H9 (cell line): ENCODE measurements at regions not wholly inside any gene's neighbourhood (a gene's known extent, or its start where the extent isn't known, plus 50 kb on each side); places are given as distances from the start of the nearest gene placed in this dataset.

ENCODE experiments used
- DNase-seq: peaks from one replicate; pipeline ENCODE4 v3.0.0-alpha.2; 2017
- H2AFZ ChIP-seq: one replicate; pipeline ENCODE4 v1.6.1; 2013; ENCODE audit warnings: mild to moderate bottlenecking, low read length, control low read depth, moderate library complexity
- H2AK5ac ChIP-seq: 2 replicates; pipeline ENCODE4 v1.6.1; 2013; ENCODE audit warnings: low read length, control low read depth, mixed read lengths; ENCODE audit not compliant: insufficient read length
- H2BK120ac ChIP-seq: one replicate; pipeline ENCODE4 v1.6.1; 2013; ENCODE audit warnings: low read depth, mild to moderate bottlenecking, low read length, control low read depth, inconsistent platforms; ENCODE audit not compliant: poor library complexity, severe bottlenecking
- H2BK12ac ChIP-seq: 2 replicates; pipeline ENCODE4 v1.6.1; 2013; ENCODE audit warnings: low read length, control low read depth, mixed read lengths, low read depth; ENCODE audit not compliant: insufficient read length
- H2BK15ac ChIP-seq: 2 replicates; pipeline ENCODE4 v1.6.1; 2013; ENCODE audit warnings: low read depth, low read length, control low read depth
- H2BK20ac ChIP-seq: one replicate; pipeline ENCODE4 v1.6.1; 2013; ENCODE audit warnings: low read depth, mild to moderate bottlenecking, low read length, control low read depth, inconsistent platforms; ENCODE audit not compliant: poor library complexity, severe bottlenecking
- H2BK5ac ChIP-seq: 2 replicates; pipeline ENCODE4 v1.6.1; 2013; ENCODE audit warnings: low read length, control low read depth, mixed read lengths; ENCODE audit not compliant: insufficient read length
- H3K14ac ChIP-seq: 2 replicates; pipeline ENCODE4 v1.6.1; 2013; ENCODE audit warnings: low read length, control low read depth; ENCODE audit not compliant: insufficient read depth
- H3K18ac ChIP-seq: 2 replicates; pipeline ENCODE4 v1.6.1; 2013; ENCODE audit warnings: low read depth, mild to moderate bottlenecking, mixed read lengths, low read length, control low read depth; ENCODE audit not compliant: insufficient read length
- H3K23ac ChIP-seq: 2 replicates; pipeline ENCODE4 v1.6.1; 2013; ENCODE audit warnings: low read length, control low read depth, mixed read lengths, low read depth; ENCODE audit not compliant: insufficient read length
- H3K23me2 ChIP-seq: 2 replicates; pipeline ENCODE4 v1.6.1; 2013; ENCODE audit warnings: low read depth, mild to moderate bottlenecking, mixed read lengths, low read length, control low read depth; ENCODE audit not compliant: insufficient read length, poor library complexity, severe bottlenecking
- H3K27ac ChIP-seq: 2 replicates; pipeline ENCODE4 v1.5.1; 2013; ENCODE audit warnings: low read length, control low read depth, mixed read lengths, low read depth; ENCODE audit not compliant: insufficient read length
- H3K27me3 ChIP-seq: 2 replicates; pipeline ENCODE4 v1.6.1; 2013; ENCODE audit warnings: low read length, control low read depth, inconsistent platforms; ENCODE audit not compliant: insufficient read depth
- H3K4ac ChIP-seq: 2 replicates; pipeline ENCODE4 v1.6.1; 2013; ENCODE audit warnings: low read depth, mild to moderate bottlenecking, control low read depth, inconsistent platforms, low read length, moderate library complexity
- H3K4me1 ChIP-seq: 2 replicates; pipeline ENCODE4 v1.6.1; 2013; ENCODE audit warnings: low read length, control low read depth, inconsistent platforms; ENCODE audit not compliant: insufficient read depth
- H3K4me2 ChIP-seq: 2 replicates; pipeline ENCODE4 v1.6.1; 2013; ENCODE audit warnings: low read length, control low read depth, mixed read lengths; ENCODE audit not compliant: insufficient read length, insufficient read depth
- H3K56ac ChIP-seq: 2 replicates; pipeline ENCODE4 v1.6.1; 2013; ENCODE audit warnings: low read depth, mild to moderate bottlenecking, mixed read lengths, low read length, control low read depth; ENCODE audit not compliant: insufficient read length
- H3K79me1 ChIP-seq: 2 replicates; pipeline ENCODE4 v1.6.1; 2013; ENCODE audit warnings: low read depth, mild to moderate bottlenecking, moderate library complexity, low read length, control low read depth, inconsistent platforms; ENCODE audit not compliant: insufficient read depth, poor library complexity, severe bottlenecking
- H3K79me2 ChIP-seq: 2 replicates; pipeline ENCODE4 v1.6.1; 2013; ENCODE audit warnings: low read length, control low read depth, inconsistent platforms; ENCODE audit not compliant: insufficient read depth
- H3K9ac ChIP-seq: 2 replicates; pipeline ENCODE4 v1.6.1; 2013; ENCODE audit warnings: low read length, control low read depth, mixed read lengths; ENCODE audit not compliant: insufficient read length; ENCODE audit errors: extremely low read depth
- H3K9me3 ChIP-seq: one replicate; pipeline ENCODE4 v1.6.1; 2013; ENCODE audit warnings: low read depth, low read length, inconsistent platforms; ENCODE audit not compliant: control insufficient read depth
- H3T11ph ChIP-seq: one replicate; pipeline ENCODE4 v1.6.1; 2013; ENCODE audit warnings: mild to moderate bottlenecking, low read length, control low read depth, inconsistent platforms
- H4K20me1 ChIP-seq: one replicate; pipeline ENCODE4 v1.6.1; 2013; ENCODE audit not compliant: control insufficient read depth, insufficient read length, insufficient read depth
- H4K5ac ChIP-seq: 2 replicates; pipeline ENCODE4 v1.6.1; 2013; ENCODE audit warnings: low read depth, mild to moderate bottlenecking, mixed read lengths, low read length, control low read depth; ENCODE audit not compliant: insufficient read length
- H4K8ac ChIP-seq: replicated peaks from 2 replicates; pipeline ENCODE4 v1.6.1; 2013; ENCODE audit warnings: low read length, control low read depth, mixed read lengths, low read depth; ENCODE audit not compliant: insufficient read length
- H4K91ac ChIP-seq: 2 replicates; pipeline ENCODE4 v1.6.1; 2013; ENCODE audit warnings: low read depth, mild to moderate bottlenecking, moderate library complexity, mixed read lengths, low read length, control low read depth; ENCODE audit not compliant: insufficient read length
- H3K27ac Mint-ChIP-seq, 3 experiments: 2 replicates in 2 of 3; 3 replicates in 1 of 3; pipeline ENCODE4 v1.8.0; 2020 to 2021; ENCODE audit warnings: mixed read lengths in 3 of 3, mild to moderate bottlenecking in 1 of 3, moderate library complexity in 1 of 3
- H3K27me3 Mint-ChIP-seq: 2 replicates; pipeline ENCODE4 v1.8.0; 2021; ENCODE audit warnings: low read depth, mild to moderate bottlenecking, moderate library complexity, mixed read lengths
- H3K36me3 Mint-ChIP-seq, 3 experiments: 2 replicates in 2 of 3; 3 replicates in 1 of 3; pipeline ENCODE4 v1.8.0; 2020 to 2021; ENCODE audit warnings: low read depth in 3 of 3, mixed read lengths in 3 of 3; ENCODE audit not compliant: insufficient read depth in 1 of 3
- H3K4me1 Mint-ChIP-seq, 2 experiments: 2 replicates each; pipeline ENCODE4 v1.8.0; 2020; ENCODE audit warnings: mixed read lengths in 2 of 2
- H3K4me3 Mint-ChIP-seq, 2 experiments: 2 replicates in 1 of 2; 3 replicates in 1 of 2; pipeline ENCODE4 v1.8.0; 2020 to 2021; ENCODE audit warnings: mild to moderate bottlenecking in 2 of 2, mixed read lengths in 2 of 2, moderate library complexity in 1 of 2
- H3K9me3 Mint-ChIP-seq, 2 experiments: 2 replicates in 1 of 2; 3 replicates in 1 of 2; pipeline ENCODE4 v1.8.0; 2020; ENCODE audit warnings: mild to moderate bottlenecking in 2 of 2, mixed read lengths in 2 of 2, moderate library complexity in 1 of 2
- CTCF ChIP-seq: fragments of 200-600 bp; sonication (generic); conservative IDR thresholded peaks from 3 replicates; pipeline ENCODE4 v1.8.0; 2021; ENCODE audit warnings: antibody characterized with exemption, mild to moderate bottlenecking
- WGBS: extraction: QIAGEN DNeasy Blood & Tissue Kit; methylation state at CpG from one replicate; pipeline ENCODE4 v1.1.7; 2013; ENCODE audit warnings: missing lambda C conversion rate, low lambda C conversion rate, mixed read lengths; ENCODE audit not compliant: insufficient read length; ENCODE audit errors: extremely low coverage; 5-methylcytosine and 5-hydroxymethylcytosine counted together

- no peak overlapping the region for H3K27ac ChIP-seq
- no peak overlapping the region for H2BK20ac ChIP-seq
- H3K9me3 Mint-ChIP-seq: no peaks in the 10 kb centered on the region
- H2BK15ac ChIP-seq: no peak overlapping the region
- no peak overlapping the region for H3K4ac ChIP-seq
- H3K4me2 ChIP-seq: no peak overlapping the region
- no peaks in the 10 kb centered on the region for H4K20me1 ChIP-seq
- no CpG with 5 or more reads among the region's 13 CpGs for WGBS
- no peak overlapping the region for H4K91ac ChIP-seq
- H2AK5ac ChIP-seq: no peak overlapping the region
- no peak for DNase-seq
- H2BK5ac ChIP-seq: no peak overlapping the region
- H3K9me3 ChIP-seq: no peaks in the 10 kb centered on the region
- no peak overlapping the region for H3K18ac ChIP-seq
- H3K79me2 ChIP-seq: no peaks in the 10 kb centered on the region
- no peaks in the 10 kb centered on the region for H3K79me1 ChIP-seq
- H3K56ac ChIP-seq: no peak overlapping the region
- no peak overlapping the region for H3K4me3 Mint-ChIP-seq
- peaks cover 20 to 29% of the 10 kb centered on the region in 2 experiments for H3K4me1 Mint-ChIP-seq
- no peaks in the 10 kb centered on the region for H3K27me3 ChIP-seq
- no peak overlapping the region for H2BK120ac ChIP-seq
- H3K36me3 Mint-ChIP-seq: no peaks in the 10 kb centered on the region
- H3K23me2 ChIP-seq: no peaks in the 10 kb centered on the region
- no peak overlapping the region for H3T11ph ChIP-seq
- H3K4me1 ChIP-seq: no peaks in the 10 kb centered on the region; the same call in 1 of the 2 replicates
- H3K14ac ChIP-seq: no peak overlapping the region; the same call in 1 of the 2 replicates
- no peak overlapping the region for H3K27ac Mint-ChIP-seq
- H2BK12ac ChIP-seq: no peak overlapping the region
- no peak for TF ChIP-seq CTCF
- no peak overlapping the region for H3K23ac ChIP-seq
- H2AFZ ChIP-seq: no peak overlapping the region
- H3K9ac ChIP-seq: no peak overlapping the region
- peaks cover 2% of the 10 kb centered on the region for H3K27me3 Mint-ChIP-seq
- no peak overlapping the region for H4K5ac ChIP-seq
- H4K8ac ChIP-seq: no peak overlapping the region
Measured at GRCh38 chr15:100766243-100767000, 113.2 kb upstream of the ALDH1A3 start.
